Endothelial cell of umbilical vein (primary cell): ENCODE measurements at regions not wholly inside any gene's neighbourhood (a gene's known extent, or its start where the extent isn't known, plus 50 kb on each side); places are given as distances from the start of the nearest gene placed in this dataset.

Experiments used
- CTCF ChIP-seq, 2 donors: IDR thresholded peaks; 1 replicate in 1 of 2; 2 replicates in 1 of 2; pipeline ENCODE4 v1.5.1; 2011; ENCODE audit warnings: low read length in 2 of 2, mild to moderate bottlenecking in 2 of 2, moderate library complexity in 2 of 2, control low read depth in 1 of 2, inconsistent platforms in 1 of 2, low read depth in 1 of 2; ENCODE audit not compliant: insufficient read depth in 1 of 2; ENCODE audit errors: extremely low read depth in 1 of 2
- EZH2 ChIP-seq: IDR thresholded peaks from 2 replicates; pipeline ENCODE4 v1.6.1; 2012; ENCODE audit warnings: borderline replicate concordance, low read depth, mild to moderate bottlenecking, moderate library complexity, low read length, inconsistent platforms; ENCODE audit not compliant: severe bottlenecking
- JUN ChIP-seq: IDR thresholded peaks from 2 replicates; pipeline ENCODE4 v1.6.1; 2011; ENCODE audit warnings: borderline replicate concordance, low read depth; ENCODE audit not compliant: insufficient read length, insufficient read depth
- POLR2AphosphoS5 ChIP-seq: IDR thresholded peaks from 2 replicates; pipeline ENCODE4 v1.6.1; 2012; ENCODE audit warnings: low read depth, mild to moderate bottlenecking, control low read depth, low read length, moderate library complexity; ENCODE audit not compliant: insufficient read depth

GRCh38 chr1:219459351-219460080 is 153.4 kb downstream of the ZC3H11B start:
- TF ChIP-seq CTCF (IDR thresholded peaks at IDR 0.05; ENCODE audit: extremely low read depth in 1 of 2, insufficient read depth in 1 of 2, low read depth in 1 of 2, low read length in 2 of 2), result no peak
- TF ChIP-seq EZH2, result no peak
- TF ChIP-seq JUN, result no peak
- TF ChIP-seq POLR2AphosphoS5, result no peak
